ENCODE measurements at regions not wholly inside any gene's neighbourhood (a gene's known extent, or its start where the extent isn't known, plus 50 kb on each side); places are given as distances from the start of the nearest gene placed in this dataset.

GRCh38 chr7:9106747-9107146 is 673.3 kb downstream of the NXPH1 start (continued):
- TF ChIP-seq ZNF425 (CRISPR knock-in tag; conservative IDR thresholded peaks at IDR 0.05) (no peak), TEAD4 (CRISPR knock-in tag; IDR thresholded peaks at IDR 0.05) (no peak), ZNF512 (CRISPR knock-in tag; IDR thresholded peaks at IDR 0.05; ENCODE audit: borderline replicate concordance) (no peak), ELF4 (CRISPR knock-in tag; IDR thresholded peaks at IDR 0.05; ENCODE audit: low read depth) (no peak), CREB1 (CRISPR knock-in tag; IDR thresholded peaks at IDR 0.05) (no peak), ATF2 (CRISPR knock-in tag; IDR thresholded peaks at IDR 0.05; ENCODE audit: borderline replicate concordance, low read depth) (no peak), ZNF416 (CRISPR knock-in tag; IDR thresholded peaks at IDR 0.05) (no peak), ZNF219 (CRISPR knock-in tag; IDR thresholded peaks at IDR 0.05; ENCODE audit: borderline replicate concordance) (no peak), ZNF317 (CRISPR knock-in tag; IDR thresholded peaks at IDR 0.05; ENCODE audit: borderline replicate concordance, low read depth) (no peak)

- DNase-seq (ENCODE audit: low spot score) (no peak), ATAC-seq (no peak)
- Mint-ChIP-seq H3K27me3 (ENCODE audit: low read depth) (no peaks in the 10 kb centered on the region), H3K36me3 (no peaks in the 10 kb centered on the region), H3K27ac (peak overlapping the region; percentile 27; the same call in 1 of the 2 replicates), H3K9me3 (no peaks in the 10 kb centered on the region), H3K4me1 (peaks cover 14% of the 10 kb centered on the region), H3K4me3 (no peak overlapping the region)
- CTCF ChIA-PET = no interaction called here
- TF ChIP-seq ATF3 (CRISPR knock-in tag; conservative IDR thresholded peaks at IDR 0.05) (no peak), ETV6 (CRISPR knock-in tag; IDR thresholded peaks at IDR 0.05) (no peak), ZNF425 (CRISPR knock-in tag; conservative IDR thresholded peaks at IDR 0.05) (no peak), NR2C2 (CRISPR knock-in tag; IDR thresholded peaks at IDR 0.05) (no peak), FOXK1 (CRISPR knock-in tag; IDR thresholded peaks at IDR 0.05) (no peak), ELF4 (CRISPR knock-in tag; IDR thresholded peaks at IDR 0.05; ENCODE audit: low read depth) (no peak), GABPB1 (CRISPR knock-in tag; IDR thresholded peaks at IDR 0.05) (no peak), JAZF1 (CRISPR knock-in tag; IDR thresholded peaks at IDR 0.05) (no peak), ATF6 (CRISPR knock-in tag; IDR thresholded peaks at IDR 0.05) (no peak)
- POLR2A ChIA-PET = no interaction called here
These were observed 686.9 kb downstream of the NXPH1 start for GRCh38 chr7:9120331-9120730.

All from WTC11 (cell line).